B cell (primary cell): ENCODE measurements at regions not wholly inside any gene's neighbourhood (a gene's known extent, or its start where the extent isn't known, plus 50 kb on each side); places are given as distances from the start of the nearest gene placed in this dataset.

ENCODE experiments used
- CTCF ChIP-seq: fragments of 200-600 bp; IDR thresholded peaks from one replicate; pipeline ENCODE4 v1.8.0; 2022; ENCODE audit warnings: antibody characterized with exemption, mild to moderate bottlenecking
- EZH2 ChIP-seq: IDR thresholded peaks from 2 replicates; pipeline ENCODE4 v1.6.1; 2012; ENCODE audit warnings: borderline replicate concordance, low read depth, mild to moderate bottlenecking, moderate library complexity, low read length; ENCODE audit not compliant: insufficient read depth, poor library complexity, severe bottlenecking

- TF ChIP-seq CTCF (no peak), EZH2 (no peak)
Observed at GRCh38 chr3:18572809-18573208, 147.7 kb upstream of the SATB1 start.
